ENCODE measurements at regions not wholly inside any gene's neighbourhood (a gene's known extent, or its start where the extent isn't known, plus 50 kb on each side); places are given as distances from the start of the nearest gene placed in this dataset.

DNA sequence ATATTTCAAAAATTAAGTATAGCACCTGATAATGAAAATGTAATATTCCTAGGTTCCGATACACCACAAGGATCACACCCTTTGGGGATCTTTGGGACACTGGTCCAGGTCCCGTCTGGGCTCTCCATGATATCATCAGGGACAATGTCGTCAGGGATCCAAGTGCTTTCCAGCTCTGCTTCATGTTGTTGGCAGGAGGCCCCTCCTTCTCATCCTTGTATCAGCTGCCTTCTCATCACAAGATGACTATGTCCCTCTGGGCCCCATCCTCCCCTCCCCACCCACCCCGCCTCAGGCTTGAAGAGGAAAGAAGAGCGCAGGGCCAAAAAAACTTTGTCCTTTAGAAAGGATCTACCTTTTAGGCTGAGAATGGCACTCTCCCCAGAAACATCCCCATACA, 128.3 kb upstream of the KLF3 start:
- no peak overlapping the region for H3K27ac ChIP-seq
- no peaks in the 10 kb centered on the region for H3K9me3 ChIP-seq
- WGBS, 2 donors = 84 to 92% methylated on average over 5 of the region's 5 CpGs
- DNase-seq (no peak), ATAC-seq (no peak)
- no peaks in the 10 kb centered on the region for H3K36me3 ChIP-seq (replicated peaks in 1 of 2; ENCODE audit: insufficient read depth in 1 of 2, low read depth in 2 of 2)
- no peaks in the 10 kb centered on the region for H3K27me3 ChIP-seq
- no peak overlapping the region for H3K4me3 ChIP-seq
- H3K4me1 ChIP-seq = peaks cover 7% of the 10 kb centered on the region
- intact Hi-C loops (cut with DNase I) = no loop called here
- TF ChIP-seq POLR2A (IDR thresholded peaks at IDR 0.05) = no peak
- TF ChIP-seq, protein P1, sequence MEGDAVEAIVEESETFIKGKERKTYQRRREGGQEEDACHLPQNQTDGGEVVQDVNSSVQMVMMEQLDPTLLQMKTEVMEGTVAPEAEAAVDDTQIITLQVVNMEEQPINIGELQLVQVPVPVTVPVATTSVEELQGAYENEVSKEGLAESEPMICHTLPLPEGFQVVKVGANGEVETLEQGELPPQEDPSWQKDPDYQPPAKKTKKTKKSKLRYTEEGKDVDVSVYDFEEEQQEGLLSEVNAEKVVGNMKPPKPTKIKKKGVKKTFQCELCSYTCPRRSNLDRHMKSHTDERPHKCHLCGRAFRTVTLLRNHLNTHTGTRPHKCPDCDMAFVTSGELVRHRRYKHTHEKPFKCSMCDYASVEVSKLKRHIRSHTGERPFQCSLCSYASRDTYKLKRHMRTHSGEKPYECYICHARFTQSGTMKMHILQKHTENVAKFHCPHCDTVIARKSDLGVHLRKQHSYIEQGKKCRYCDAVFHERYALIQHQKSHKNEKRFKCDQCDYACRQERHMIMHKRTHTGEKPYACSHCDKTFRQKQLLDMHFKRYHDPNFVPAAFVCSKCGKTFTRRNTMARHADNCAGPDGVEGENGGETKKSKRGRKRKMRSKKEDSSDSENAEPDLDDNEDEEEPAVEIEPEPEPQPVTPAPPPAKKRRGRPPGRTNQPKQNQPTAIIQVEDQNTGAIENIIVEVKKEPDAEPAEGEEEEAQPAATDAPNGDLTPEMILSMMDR (IDR thresholded peaks at IDR 0.05) = no peak

DNA sequence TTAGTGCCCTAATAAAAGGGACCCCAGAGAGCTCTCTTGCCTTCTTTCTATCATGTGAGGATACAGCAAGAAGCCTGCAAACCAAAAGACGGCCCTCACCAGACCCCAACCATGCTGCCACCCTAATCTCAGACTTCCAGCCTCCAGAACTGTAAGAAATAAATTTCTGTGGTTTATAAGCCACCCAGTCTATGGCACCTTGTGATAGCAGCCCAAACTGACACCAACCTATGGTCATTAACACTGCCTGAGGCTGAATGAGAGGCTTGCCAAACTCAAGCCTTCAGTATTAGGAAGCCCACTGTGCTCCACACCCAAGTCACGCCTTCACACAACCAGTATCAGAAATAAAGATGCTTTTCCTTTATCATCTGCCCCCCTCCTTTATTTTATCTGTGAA, 127.3 kb upstream of the KLF3 start:
- H3K36me3 ChIP-seq (replicated peaks in 1 of 2; ENCODE audit: insufficient read depth in 1 of 2, low read depth in 2 of 2) = no peaks in the 10 kb centered on the region
- ATAC-seq = no peak
- no peak overlapping the region for H3K4me3 ChIP-seq
- intact Hi-C loops (cut with DNase I) = no loop called here
- 94 to 100% methylated on average over 2 of the region's 2 CpGs for WGBS, 2 donors
- no peaks in the 10 kb centered on the region for H3K27me3 ChIP-seq
- H3K27ac ChIP-seq = no peak overlapping the region
- TF ChIP-seq, protein P1 (IDR thresholded peaks at IDR 0.05) = no peak
- no peak for TF ChIP-seq POLR2A (IDR thresholded peaks at IDR 0.05)
- no peaks in the 10 kb centered on the region for H3K9me3 ChIP-seq
- H3K4me1 ChIP-seq = no peaks in the 10 kb centered on the region
- no peak for DNase-seq

DNA sequence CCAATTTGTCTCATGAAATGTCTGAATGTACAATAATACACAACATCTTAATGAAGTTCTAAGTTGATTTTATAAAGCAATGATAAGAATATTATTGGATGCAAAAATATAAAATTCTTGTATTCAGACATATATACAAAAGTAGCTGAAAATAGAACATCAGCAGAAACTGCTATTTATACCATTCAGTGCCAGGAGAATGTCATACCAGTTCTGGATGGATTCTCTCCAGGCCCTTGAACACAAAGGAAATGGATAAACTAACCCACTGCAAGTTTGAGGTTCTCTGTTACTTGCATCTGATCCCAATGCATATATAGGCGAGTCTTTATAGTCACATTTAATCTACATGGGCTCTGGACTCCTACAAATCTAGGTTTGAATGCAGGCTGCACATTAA, 126.3 kb upstream of the KLF3 start:
- DNase-seq (no peak), ATAC-seq (no peak)
- Histone ChIP-seq H3K4me1 (no peaks in the 10 kb centered on the region), H3K27me3 (no peaks in the 10 kb centered on the region), H3K27ac (no peak overlapping the region), H3K4me3 (no peak overlapping the region), H3K9me3 (no peaks in the 10 kb centered on the region), H3K36me3 (replicated peaks in 1 of 2; ENCODE audit: insufficient read depth in 1 of 2, low read depth in 2 of 2) (no peaks in the 10 kb centered on the region)
- intact Hi-C loops (cut with DNase I) = no loop called here
- WGBS, 2 donors = 95 to 96% methylated on average over 1 of the region's 1 CpG
- TF ChIP-seq, protein P1 (IDR thresholded peaks at IDR 0.05) = no peak

DNA sequence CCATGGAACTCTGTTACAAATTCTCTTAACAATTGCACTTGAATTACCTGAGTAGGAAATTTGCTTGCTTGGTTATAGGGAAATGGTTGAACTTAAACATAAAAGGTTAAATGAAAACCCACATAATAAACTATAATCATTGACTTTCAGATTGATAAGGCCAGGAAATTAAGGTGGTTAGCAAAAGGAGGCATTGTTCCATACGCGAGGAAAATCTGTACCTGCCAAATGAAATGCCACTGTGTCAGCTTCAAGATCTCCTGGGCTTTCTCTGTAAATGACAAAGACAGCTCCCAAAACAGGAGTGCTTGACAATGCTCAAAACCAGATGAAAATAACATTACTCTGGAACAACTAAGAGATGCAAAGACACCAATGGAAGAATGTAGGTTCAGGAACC, 125.5 kb upstream of the KLF3 start:
- WGBS, 2 donors = 63 to 77% methylated on average over 2 of the region's 2 CpGs
- Histone ChIP-seq H3K4me1 (no peaks in the 10 kb centered on the region), H3K27ac (no peak overlapping the region), H3K36me3 (replicated peaks in 1 of 2; ENCODE audit: insufficient read depth in 1 of 2, low read depth in 2 of 2) (no peaks in the 10 kb centered on the region), H3K27me3 (no peaks in the 10 kb centered on the region), H3K9me3 (no peaks in the 10 kb centered on the region), H3K4me3 (no peak overlapping the region)
- TF ChIP-seq, protein P1 (IDR thresholded peaks at IDR 0.05) = no peak
- intact Hi-C loops (cut with DNase I) = no loop called here
- DNase-seq (no peak), ATAC-seq (no peak)

DNA sequence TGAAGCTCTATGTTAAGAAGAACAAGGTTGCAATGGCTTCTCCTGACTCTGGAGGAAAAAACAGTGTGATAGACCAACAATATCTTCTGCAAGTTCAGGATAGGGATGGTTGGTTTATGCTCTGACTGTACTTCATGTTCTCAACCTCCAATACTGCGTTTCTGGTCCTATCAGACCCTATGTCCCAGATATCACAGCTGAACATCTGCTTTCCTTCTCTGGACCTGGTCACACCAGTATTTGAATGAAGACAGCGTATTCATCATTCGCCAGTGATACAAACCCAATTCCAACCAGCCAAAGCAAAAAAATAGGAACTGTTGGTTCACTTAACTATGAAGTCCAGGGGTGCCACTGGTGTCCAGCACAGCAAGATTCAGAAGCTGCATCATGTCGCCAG, 124.5 kb upstream of the KLF3 start:
- H3K4me1 ChIP-seq = no peaks in the 10 kb centered on the region
- H3K9me3 ChIP-seq = no peaks in the 10 kb centered on the region
- ATAC-seq (no peak), DNase-seq (no peak)
- TF ChIP-seq POLR2A (IDR thresholded peaks at IDR 0.05) = no peak
- TF ChIP-seq, protein P1 (IDR thresholded peaks at IDR 0.05) = no peak
- no peaks in the 10 kb centered on the region for H3K27me3 ChIP-seq
- intact Hi-C loops (cut with DNase I) = no loop called here
- 86 to 91% methylated on average over 4 of the region's 4 CpGs for WGBS, 2 donors
- no peaks in the 10 kb centered on the region for H3K36me3 ChIP-seq (replicated peaks in 1 of 2; ENCODE audit: insufficient read depth in 1 of 2, low read depth in 2 of 2)
- H3K4me3 ChIP-seq = no peak overlapping the region
- H3K27ac ChIP-seq = no peak overlapping the region
